ENCODE measurements at regions not wholly inside any gene's neighbourhood (a gene's known extent, or its start where the extent isn't known, plus 50 kb on each side); places are given as distances from the start of the nearest gene placed in this dataset.

- DNase-seq (ENCODE audit: low spot score) = no peak
These were observed 113.7 kb upstream of the PARD3B start for GRCh38 chr2:204431529-204431928.

GRCh38 chr2:204432196-204432595 lies 113.1 kb upstream of the PARD3B start:
- no peak for DNase-seq (ENCODE audit: low spot score)

GRCh38 chr2:204434660-204435462 lies 110.4 kb upstream of the PARD3B start:
- no peak for DNase-seq (ENCODE audit: low spot score)

GRCh38 chr2:204436230-204436629 lies 109.0 kb upstream of the PARD3B start:
- no peak for DNase-seq (ENCODE audit: low spot score)

GRCh38 chr2:204437408-204437807 lies 107.9 kb upstream of the PARD3B start:
- DNase-seq (ENCODE audit: low spot score) = no peak

GRCh38 chr2:204437815-204438756 lies 107.2 kb upstream of the PARD3B start:
- DNase-seq (ENCODE audit: low spot score) = no peak

GRCh38 chr2:204441316-204441715 lies 104.0 kb upstream of the PARD3B start:
- DNase-seq (ENCODE audit: low spot score) = no peak

GRCh38 chr2:204445149-204445548 lies 100.1 kb upstream of the PARD3B start:
- DNase-seq (ENCODE audit: low spot score) = no peak

GRCh38 chr2:204447722-204448121 lies 97.6 kb upstream of the PARD3B start:
- DNase-seq (ENCODE audit: low spot score) = no peak

- DNase-seq (ENCODE audit: low spot score) = peak; percentile 35
These were observed 95.3 kb upstream of the PARD3B start for GRCh38 chr2:204449977-204450376.

- no peak for DNase-seq (ENCODE audit: low spot score)
These were observed 93.5 kb upstream of the PARD3B start for GRCh38 chr2:204451766-204452165.

GRCh38 chr2:204452464-204453023 lies 92.7 kb upstream of the PARD3B start:
- peak; percentile 14 for DNase-seq (ENCODE audit: low spot score)

GRCh38 chr2:204453730-204454167 lies 91.5 kb upstream of the PARD3B start:
- DNase-seq (ENCODE audit: low spot score) = no peak

GRCh38 chr2:204454672-204455380 lies 90.4 kb upstream of the PARD3B start:
- no peak for DNase-seq (ENCODE audit: low spot score)

- no peak for DNase-seq (ENCODE audit: low spot score)
These were observed 76.4 kb upstream of the PARD3B start for GRCh38 chr2:204468746-204469429.

GRCh38 chr2:204470178-204470620 lies 75.1 kb upstream of the PARD3B start:
- no peak for DNase-seq (ENCODE audit: low spot score)

GRCh38 chr2:204470621-204471196 lies 74.6 kb upstream of the PARD3B start:
- no peak for DNase-seq (ENCODE audit: low spot score)

GRCh38 chr2:204472375-204472774 lies 72.9 kb upstream of the PARD3B start:
- DNase-seq (ENCODE audit: low spot score) = no peak

GRCh38 chr2:204473224-204473623 lies 72.1 kb upstream of the PARD3B start:
- DNase-seq (ENCODE audit: low spot score) = no peak

GRCh38 chr2:204475399-204475798 lies 69.9 kb upstream of the PARD3B start:
- DNase-seq (ENCODE audit: low spot score) = no peak

Measured in pons (tissue), 1 donor.